HTR-8/SVneo (cell line): ENCODE measurements at regions not wholly inside any gene's neighbourhood (a gene's known extent, or its start where the extent isn't known, plus 50 kb on each side); places are given as distances from the start of the nearest gene placed in this dataset.
A peak's percentile ranks its signal among the peaks of the same experiment; 100 is the strongest.

Experiments
- DNase-seq: peaks from one replicate; pipeline ENCODE4 v3.0.0; 2011; ENCODE audit warnings: low spot score, mixed read lengths; ENCODE audit not compliant: insufficient read length
- FAIRE-seq: peaks from 2 replicates; lab custom pipeline; 2011; peaks lifted over from hg19 to GRCh38; lab: Jason Lieb, UNC

GRCh38 chr6:90406957-90407356 is 110.3 kb upstream of the BACH2 start:
- FAIRE-seq (no peak), DNase-seq (no peak)

DNA sequence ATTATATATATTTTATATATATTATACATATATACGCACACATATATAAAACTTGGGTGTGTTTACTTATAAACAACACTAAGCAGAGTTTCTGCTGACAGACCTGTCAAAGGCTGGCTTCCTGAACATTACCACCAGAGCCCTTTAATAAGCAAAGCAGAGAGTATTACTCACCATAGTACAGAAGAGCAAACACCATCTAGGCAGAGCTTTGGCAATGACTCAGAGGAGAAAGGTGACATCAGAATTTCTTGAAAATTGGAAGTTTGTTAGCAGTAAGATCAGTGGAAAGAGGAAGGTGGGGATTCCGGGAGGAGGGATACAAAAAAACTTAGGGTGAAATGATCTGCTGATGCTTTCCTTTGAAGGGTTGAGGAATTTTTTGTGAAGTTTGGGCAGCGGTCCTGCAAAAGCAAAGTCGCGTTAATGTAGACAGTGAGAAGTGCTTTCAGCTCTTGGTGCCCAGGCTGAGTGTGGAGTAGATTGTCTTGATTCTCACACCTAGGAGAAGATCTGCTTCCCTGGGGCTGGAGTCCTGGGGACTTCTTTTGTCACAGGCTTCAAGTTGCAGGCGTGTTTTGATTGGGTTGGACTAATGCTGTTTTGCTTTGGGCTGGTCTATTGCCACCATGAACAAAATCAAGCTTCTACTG is 109.6 kb upstream of the BACH2 start:
- FAIRE-seq (no peak), DNase-seq (peak; percentile 52)

GRCh38 chr6:90403489-90404381 is 107.1 kb upstream of the BACH2 start:
- peak; percentile 54 for DNase-seq

DNA sequence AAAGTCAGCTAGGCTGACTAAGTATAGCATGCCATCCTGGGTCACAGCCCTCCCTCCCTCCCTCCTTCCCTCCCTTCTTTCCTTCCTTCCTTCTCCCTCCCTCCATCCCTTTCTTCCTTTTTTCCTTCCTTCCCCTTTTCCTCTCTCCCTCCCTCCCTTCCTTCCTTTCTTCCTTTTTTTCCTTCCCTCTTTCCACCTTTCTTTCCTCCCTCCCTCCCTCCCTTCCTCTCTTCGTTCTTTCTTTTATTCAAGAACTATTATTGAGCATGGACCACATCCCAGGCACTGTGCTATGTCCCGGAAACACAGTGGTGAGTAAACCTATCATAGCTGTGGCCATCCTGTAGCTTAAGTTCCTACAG is 106.2 kb upstream of the BACH2 start:
- DNase-seq: no peak
- FAIRE-seq: no peak

More at GRCh38 chr6:90403489-90404381, 107.1 kb upstream of the BACH2 start:
- FAIRE-seq: peak; percentile 49

GRCh38 chr6:90401933-90402830 is 105.5 kb upstream of the BACH2 start:
- peak; percentile 31 for DNase-seq

DNA sequence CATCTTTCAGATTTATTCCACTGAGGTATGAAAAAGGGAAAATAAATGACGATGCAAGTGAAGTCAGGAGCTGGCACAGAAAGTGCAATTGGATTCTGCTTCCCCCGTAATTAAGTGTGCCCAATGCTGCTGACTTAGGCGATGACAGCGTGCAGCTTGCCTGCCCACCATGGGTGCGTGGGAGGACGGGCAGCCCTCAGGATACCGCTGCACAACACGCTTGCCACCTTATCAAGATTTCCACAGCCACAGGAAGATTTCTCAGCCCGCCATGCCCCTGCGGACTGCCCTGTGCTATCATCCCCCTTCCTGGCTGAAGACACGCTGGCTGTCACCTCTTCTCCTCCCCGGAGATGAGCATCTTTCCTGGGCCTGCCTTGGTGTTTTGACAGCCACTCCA is 103.3 kb upstream of the BACH2 start:
- no peak for FAIRE-seq

More at GRCh38 chr6:90401933-90402830, 105.5 kb upstream of the BACH2 start:
- FAIRE-seq: no peak

DNA sequence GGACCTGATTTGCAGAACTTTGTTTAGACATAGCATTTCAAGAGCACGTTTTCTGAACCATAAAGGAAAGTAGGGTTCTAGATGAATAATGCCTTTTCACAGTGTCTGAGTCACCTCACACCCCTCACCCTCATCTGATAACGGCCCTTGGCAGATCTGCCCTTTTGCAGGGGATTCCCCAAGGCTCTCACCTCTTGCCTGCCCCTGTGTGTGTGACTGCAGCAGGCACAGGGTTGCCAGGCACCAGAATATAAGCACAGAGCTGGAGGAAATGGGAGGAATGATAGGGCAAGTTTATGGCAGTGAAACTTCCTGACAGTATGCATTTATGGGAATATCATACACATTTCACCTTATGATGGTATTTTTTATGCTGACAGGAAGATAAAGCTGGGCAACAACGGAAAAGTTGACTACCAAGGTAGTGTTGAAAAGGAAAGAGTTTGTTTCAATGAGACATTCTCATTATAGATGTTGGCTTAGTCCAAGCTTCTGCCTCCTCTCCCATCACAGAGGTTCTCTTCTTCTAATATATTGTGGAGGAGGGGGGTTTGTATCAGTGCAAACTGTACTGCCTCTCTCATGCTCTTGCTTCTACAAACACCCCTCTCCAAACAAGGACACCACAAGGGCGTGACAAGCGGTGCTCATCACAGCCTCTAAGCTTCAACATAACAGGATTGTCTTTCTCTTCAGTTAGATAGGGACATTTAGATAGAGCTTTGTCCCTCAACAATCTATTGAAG is 101.5 kb upstream of the BACH2 start:
- FAIRE-seq: no peak
- peak; percentile 21 for DNase-seq

More for the DNA sequence above, 103.3 kb upstream of the BACH2 start:
- no peak for DNase-seq

GRCh38 chr6:90397047-90397446 is 100.4 kb upstream of the BACH2 start:
- FAIRE-seq (no peak), DNase-seq (no peak)

DNA sequence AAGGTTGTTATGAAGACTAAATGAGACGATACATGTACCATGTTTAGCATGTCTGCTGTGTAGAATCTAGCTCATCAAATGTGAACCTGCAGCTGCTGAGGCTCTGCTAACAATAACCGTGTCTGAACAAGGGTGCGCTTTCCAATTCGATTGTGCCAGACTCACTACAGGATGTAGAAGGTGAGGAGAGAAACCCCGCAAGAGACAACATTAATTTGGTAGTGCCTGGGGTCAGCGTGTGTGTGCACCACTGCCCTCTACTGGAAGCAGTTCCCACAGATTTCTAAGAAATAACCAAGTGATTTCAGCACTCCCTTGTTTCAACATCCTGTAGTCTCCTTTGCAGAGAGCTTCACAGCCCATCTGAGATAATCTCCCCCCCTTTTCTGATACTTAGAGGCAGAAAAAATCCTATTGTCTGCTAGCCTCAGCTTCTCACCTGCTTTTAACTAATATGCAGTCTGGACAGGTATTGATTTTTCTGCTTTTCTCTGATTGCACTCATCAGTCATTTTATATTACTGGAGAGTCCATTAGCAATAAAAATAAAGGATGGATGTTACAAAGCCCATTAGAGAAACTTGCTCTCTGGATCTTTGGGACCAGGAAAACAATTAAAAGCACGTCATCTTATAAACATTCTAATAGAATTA is 96.7 kb upstream of the BACH2 start:
- FAIRE-seq: no peak

DNA sequence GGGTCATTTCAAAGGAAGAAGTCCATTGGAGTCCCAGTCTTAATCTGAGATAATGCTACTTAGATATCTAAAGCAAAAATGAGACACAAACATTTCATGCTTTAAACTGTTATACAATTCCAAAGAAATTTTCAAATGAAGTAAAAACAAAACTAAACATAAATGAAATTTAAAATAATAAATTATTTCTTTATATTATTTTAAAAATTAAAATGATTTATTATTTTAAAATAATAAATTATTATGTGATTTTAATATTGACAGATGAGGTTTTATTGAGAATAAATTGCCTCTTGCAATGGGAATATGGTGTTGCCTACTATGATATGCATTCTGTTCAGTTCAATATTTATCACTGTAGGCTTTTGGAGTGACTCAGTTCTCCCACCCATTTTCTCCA is 93.7 kb upstream of the BACH2 start:
- DNase-seq (no peak), FAIRE-seq (no peak)

More for the DNA sequence above, 96.7 kb upstream of the BACH2 start:
- peak; percentile 28 for DNase-seq

DNA sequence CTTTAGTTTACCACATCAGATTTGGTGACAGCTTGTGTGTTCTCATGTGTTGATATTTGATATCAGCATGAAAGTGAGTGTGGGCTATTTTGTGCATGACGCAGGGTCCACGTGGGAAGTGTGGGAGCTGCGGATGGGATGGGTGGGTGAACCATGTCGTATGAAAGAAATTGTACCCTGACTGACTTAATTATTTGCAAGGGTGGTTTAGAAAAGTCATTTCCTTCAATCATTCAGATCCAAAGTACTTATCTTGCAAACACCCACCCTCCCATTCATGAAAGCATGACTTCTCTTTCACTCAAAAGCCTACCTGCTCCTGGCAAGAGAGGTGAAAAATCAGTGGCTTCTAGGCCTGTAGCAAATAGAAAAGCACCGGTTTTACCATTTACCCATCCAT is 91.8 kb upstream of the BACH2 start:
- no peak for DNase-seq
- no peak for FAIRE-seq

- no peak for DNase-seq
- no peak for FAIRE-seq
Observed at GRCh38 chr6:90387826-90388225, 91.2 kb upstream of the BACH2 start.

DNA sequence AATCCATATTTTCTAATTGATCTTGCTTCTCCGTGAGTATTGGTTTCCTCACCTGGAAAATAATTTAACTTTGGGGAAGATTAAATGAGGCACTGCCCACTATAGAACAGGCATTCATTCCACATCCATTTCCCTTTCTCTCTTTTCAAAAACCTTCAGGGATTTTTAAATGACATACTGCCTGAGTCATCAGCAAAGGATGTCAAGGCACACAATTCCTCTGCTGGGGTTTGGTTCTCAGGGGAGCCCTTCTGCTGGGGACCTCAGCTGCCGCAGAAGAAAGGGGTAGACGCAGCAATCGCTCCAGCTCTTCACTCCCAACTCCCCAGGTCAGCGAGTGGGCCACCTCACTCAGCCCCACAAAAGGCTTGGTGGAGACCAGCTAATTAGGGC is 90.7 kb upstream of the BACH2 start:
- DNase-seq (no peak), FAIRE-seq (no peak)

GRCh38 chr6:90386399-90387382 is 90.0 kb upstream of the BACH2 start:
- DNase-seq (no peak), FAIRE-seq (peak; percentile 4)

DNA sequence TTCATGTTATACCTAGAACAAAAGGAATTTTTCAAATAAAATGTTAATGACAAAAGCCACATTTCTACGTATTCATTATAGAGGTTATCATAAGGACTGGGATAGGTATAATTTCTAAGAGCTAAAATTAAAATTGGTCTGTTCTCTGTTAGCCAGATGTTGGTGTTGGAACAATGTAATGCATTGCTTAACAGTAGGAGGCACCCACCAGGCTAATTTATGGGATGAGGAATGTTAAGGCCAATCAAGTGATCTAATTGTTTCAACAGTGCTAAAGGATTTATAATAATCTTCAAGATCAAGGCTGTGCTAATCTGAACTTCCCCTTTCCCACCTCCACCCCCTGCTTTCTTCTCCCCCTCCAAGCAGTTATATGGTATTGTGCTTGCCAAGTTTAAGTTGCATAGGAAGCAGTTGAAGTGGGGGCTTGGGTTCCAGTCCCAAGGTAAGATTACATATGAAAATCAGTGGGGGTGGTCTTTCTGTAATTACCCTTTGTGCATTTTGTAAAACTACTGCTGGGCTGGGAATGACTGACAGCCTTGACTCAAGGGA is 89.2 kb upstream of the BACH2 start:
- FAIRE-seq (no peak), DNase-seq (no peak)

DNA sequence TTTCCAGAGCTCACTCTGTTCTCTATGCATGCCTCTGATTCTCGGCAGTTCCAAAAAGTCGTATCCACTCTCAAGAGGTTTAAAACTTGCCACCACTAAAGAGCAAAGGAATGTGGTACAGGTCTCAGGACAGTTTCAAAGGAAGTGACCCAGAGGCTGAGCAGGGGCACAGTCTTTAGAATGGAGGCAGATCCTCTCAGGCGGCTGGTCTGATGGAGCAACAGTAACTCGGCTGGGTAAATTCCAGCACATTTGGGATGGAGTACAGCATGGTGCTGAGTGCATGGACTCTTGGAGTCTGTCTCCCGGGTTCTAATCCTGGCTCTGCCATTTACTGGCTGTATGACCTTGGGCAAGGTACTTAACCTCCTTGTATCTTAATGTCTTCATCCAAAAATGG is 88.1 kb upstream of the BACH2 start:
- no peak for FAIRE-seq
- no peak for DNase-seq

- DNase-seq (no peak), FAIRE-seq (no peak)
Observed at GRCh38 chr6:90383196-90383822, 86.7 kb upstream of the BACH2 start.
